DND-41 (cell line): ENCODE measurements at regions not wholly inside any gene's neighbourhood (a gene's known extent, or its start where the extent isn't known, plus 50 kb on each side); places are given as distances from the start of the nearest gene placed in this dataset.

ENCODE experiments used
- ATAC-seq: fragments of 200-7000 bp; cut with Tn5 transposase; 3 replicates; pipeline ENCODE4 v1.9.1; 2021; ENCODE audit warnings: low read depth; ENCODE audit not compliant: insufficient read depth
- DNase-seq: peaks from one replicate; pipeline ENCODE4 v3.0.0-alpha.2; 2020
- H2AFZ ChIP-seq: 2 replicates; pipeline ENCODE4 v1.6.0; 2012; ENCODE audit warnings: low read depth, low read length
- H3K27ac ChIP-seq: 2 replicates; pipeline ENCODE4 v1.5.1; 2012; ENCODE audit warnings: low read length, inconsistent platforms
- H3K27me3 ChIP-seq: fragments of 200-600 bp; sonication (generic); 2 replicates; pipeline ENCODE4 v1.6.0; 2012; ENCODE audit warnings: low read length, mild to moderate bottlenecking, inconsistent platforms; ENCODE audit not compliant: insufficient read depth, poor library complexity
- H3K36me3 ChIP-seq: 2 replicates; pipeline ENCODE4 v1.5.1; 2012; ENCODE audit warnings: low read length, inconsistent platforms; ENCODE audit not compliant: insufficient read depth
- H3K4me1 ChIP-seq: 2 replicates; pipeline ENCODE4 v1.5.1; 2012; ENCODE audit warnings: mild to moderate bottlenecking, low read length; ENCODE audit not compliant: insufficient read depth
- H3K4me2 ChIP-seq: 2 replicates; pipeline ENCODE4 v1.6.0; 2012; ENCODE audit warnings: mild to moderate bottlenecking, moderate library complexity, low read length, inconsistent platforms; ENCODE audit not compliant: insufficient read depth
- H3K4me3 ChIP-seq, 2 experiments: fragments of 200-600 bp in 1 of 2; shearing (Covaris generic) in 1 of 2; 2 replicates each; pipeline ENCODE4 v1.5.1; 2012 to 2016; ENCODE audit warnings: inconsistent platforms in 2 of 2, low read length in 2 of 2, mild to moderate bottlenecking in 2 of 2, low read depth in 1 of 2, moderate library complexity in 1 of 2
- H3K79me2 ChIP-seq: 2 replicates; pipeline ENCODE4 v1.6.0; 2012; ENCODE audit warnings: low read length, inconsistent platforms; ENCODE audit not compliant: insufficient read depth
- H3K9ac ChIP-seq: 2 replicates; pipeline ENCODE4 v1.6.0; 2012; ENCODE audit warnings: low read depth, mild to moderate bottlenecking, inconsistent platforms, low read length, moderate library complexity
- H3K9me3 ChIP-seq: 2 replicates; pipeline ENCODE4 v1.5.1; 2012; ENCODE audit warnings: low read length, moderate library complexity, mild to moderate bottlenecking, inconsistent platforms; ENCODE audit not compliant: insufficient read depth, severe bottlenecking
- H4K20me1 ChIP-seq: 2 replicates; pipeline ENCODE4 v1.6.0; 2012; ENCODE audit warnings: low read length; ENCODE audit not compliant: insufficient read depth
- EZH2 ChIP-seq: IDR thresholded peaks from 3 replicates; pipeline ENCODE4 v1.6.1; 2012; ENCODE audit warnings: borderline replicate concordance, low read depth, mild to moderate bottlenecking, moderate library complexity, low read length, inconsistent platforms; ENCODE audit not compliant: severe bottlenecking
- TF ChIP-seq, protein P1 (sequence below): IDR thresholded peaks from 2 replicates; pipeline ENCODE4 v1.5.1; 2012; ENCODE audit warnings: borderline replicate concordance, low read length, moderate library complexity, mild to moderate bottlenecking; ENCODE audit not compliant: poor library complexity, severe bottlenecking; ENCODE audit errors: extremely low read depth

DNA sequence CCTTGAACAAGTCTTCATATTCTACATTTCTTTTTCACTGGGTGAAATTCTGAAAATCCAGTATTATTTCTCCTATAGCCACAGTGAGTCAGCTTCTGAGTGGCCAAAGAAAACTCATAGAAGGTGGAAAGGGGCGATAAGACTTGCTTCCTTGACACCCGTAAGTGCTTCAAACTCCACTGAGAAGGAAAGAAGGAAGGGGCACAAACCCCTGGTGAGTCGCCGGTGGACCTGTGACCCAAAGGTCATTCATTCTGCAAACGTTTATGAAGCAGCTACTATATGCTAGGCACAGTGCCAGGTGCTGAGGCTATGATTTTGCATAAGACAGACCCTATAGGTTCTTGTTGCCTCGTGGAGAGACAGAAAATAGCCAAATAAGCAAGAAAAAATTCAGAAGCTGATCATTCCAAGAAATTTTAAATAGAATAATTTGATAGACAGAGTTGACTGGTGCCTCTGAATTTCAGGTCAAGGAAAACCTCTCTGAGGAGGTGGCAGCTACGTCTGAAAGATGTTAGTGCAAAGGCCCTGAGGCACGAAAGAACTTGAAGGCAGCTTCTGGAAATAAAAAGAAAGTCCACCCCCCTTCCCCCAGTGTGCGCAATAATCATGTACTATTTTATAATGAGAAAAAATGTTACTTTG lies 118.2 kb downstream of the CD24 start:
- Histone ChIP-seq H3K9ac (no peak overlapping the region), H3K4me1 (no peaks in the 10 kb centered on the region), H3K27ac (no peak overlapping the region), H3K79me2 (no peaks in the 10 kb centered on the region), H3K9me3 (peaks cover 14% of the 10 kb centered on the region), H3K27me3 (no peaks in the 10 kb centered on the region), H3K36me3 (no peaks in the 10 kb centered on the region), H4K20me1 (no peaks in the 10 kb centered on the region), H3K4me3 (no peak overlapping the region), H3K4me2 (no peak overlapping the region), H2AFZ (no peak overlapping the region)
- TF ChIP-seq EZH2 = no peak
- TF ChIP-seq, protein P1, sequence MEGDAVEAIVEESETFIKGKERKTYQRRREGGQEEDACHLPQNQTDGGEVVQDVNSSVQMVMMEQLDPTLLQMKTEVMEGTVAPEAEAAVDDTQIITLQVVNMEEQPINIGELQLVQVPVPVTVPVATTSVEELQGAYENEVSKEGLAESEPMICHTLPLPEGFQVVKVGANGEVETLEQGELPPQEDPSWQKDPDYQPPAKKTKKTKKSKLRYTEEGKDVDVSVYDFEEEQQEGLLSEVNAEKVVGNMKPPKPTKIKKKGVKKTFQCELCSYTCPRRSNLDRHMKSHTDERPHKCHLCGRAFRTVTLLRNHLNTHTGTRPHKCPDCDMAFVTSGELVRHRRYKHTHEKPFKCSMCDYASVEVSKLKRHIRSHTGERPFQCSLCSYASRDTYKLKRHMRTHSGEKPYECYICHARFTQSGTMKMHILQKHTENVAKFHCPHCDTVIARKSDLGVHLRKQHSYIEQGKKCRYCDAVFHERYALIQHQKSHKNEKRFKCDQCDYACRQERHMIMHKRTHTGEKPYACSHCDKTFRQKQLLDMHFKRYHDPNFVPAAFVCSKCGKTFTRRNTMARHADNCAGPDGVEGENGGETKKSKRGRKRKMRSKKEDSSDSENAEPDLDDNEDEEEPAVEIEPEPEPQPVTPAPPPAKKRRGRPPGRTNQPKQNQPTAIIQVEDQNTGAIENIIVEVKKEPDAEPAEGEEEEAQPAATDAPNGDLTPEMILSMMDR = no peak
- ATAC-seq = no peak
- no peak for DNase-seq

DNA sequence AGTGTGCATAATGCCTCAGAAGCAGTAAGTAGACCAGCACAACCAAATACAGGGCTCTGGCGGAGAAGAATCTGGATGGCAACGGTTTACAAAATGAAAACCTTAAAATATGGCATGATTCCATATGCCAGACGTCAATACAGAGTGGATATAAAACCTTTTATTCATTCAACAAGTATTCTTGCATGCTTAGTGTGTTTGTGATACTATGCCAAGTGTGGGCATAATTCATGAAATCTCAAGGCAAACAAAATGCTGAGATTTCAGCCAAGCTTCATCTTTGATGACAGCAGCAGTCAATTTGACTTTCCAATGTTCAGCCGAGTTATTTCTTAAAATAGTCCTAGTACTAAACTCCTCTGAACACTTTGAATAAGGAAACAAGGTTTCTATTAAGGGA lies 119.4 kb downstream of the CD24 start:
- no peaks in the 10 kb centered on the region for H3K79me2 ChIP-seq
- H3K4me2 ChIP-seq = no peak overlapping the region
- no peak overlapping the region for H3K9ac ChIP-seq
- H3K9me3 ChIP-seq = peaks cover 5% of the 10 kb centered on the region
- no peak overlapping the region for H3K27ac ChIP-seq
- no peak overlapping the region for H2AFZ ChIP-seq
- no peak for DNase-seq
- H3K36me3 ChIP-seq = no peaks in the 10 kb centered on the region
- no peaks in the 10 kb centered on the region for H4K20me1 ChIP-seq
- H3K4me3 ChIP-seq = no peak overlapping the region
- H3K27me3 ChIP-seq = no peaks in the 10 kb centered on the region
- H3K4me1 ChIP-seq = no peaks in the 10 kb centered on the region
- TF ChIP-seq EZH2 = no peak
- TF ChIP-seq, protein P1 = no peak
- ATAC-seq = no peak

DNA sequence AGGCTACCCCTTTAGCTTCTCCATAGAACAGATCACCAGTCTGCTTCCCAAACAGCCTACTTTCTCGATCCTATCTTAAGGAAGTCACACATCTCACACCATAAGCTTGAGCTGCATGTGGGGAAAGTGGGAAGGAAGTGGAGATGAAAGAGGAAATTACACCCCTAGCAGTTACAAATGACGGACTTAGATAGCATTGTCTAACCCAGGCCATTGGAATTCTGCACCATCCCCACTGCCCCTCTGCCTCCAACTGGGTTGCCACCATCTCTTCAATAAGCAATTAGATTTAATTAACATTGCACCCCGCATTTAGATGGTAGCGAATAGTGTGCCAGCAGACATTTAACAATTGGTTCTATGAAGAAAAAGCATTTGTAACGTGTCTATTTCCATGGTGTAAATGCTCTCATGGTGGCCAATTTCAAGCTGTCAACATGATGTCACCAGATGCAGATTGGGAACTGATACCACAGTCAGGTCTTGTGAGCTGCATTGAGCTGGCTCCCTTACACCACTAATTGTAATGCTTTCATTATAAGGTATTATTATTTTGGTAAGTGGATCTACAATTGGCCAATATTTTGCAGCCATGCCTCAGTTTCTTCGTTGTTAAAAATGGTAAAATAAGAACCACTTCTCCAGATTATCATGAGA lies 124.7 kb downstream of the CD24 start:
- Histone ChIP-seq H3K27ac (no peak overlapping the region), H3K79me2 (no peaks in the 10 kb centered on the region), H3K27me3 (no peaks in the 10 kb centered on the region), H2AFZ (no peak overlapping the region), H3K36me3 (no peaks in the 10 kb centered on the region), H3K4me1 (no peaks in the 10 kb centered on the region), H3K4me3 (no peak overlapping the region), H4K20me1 (no peaks in the 10 kb centered on the region), H3K9ac (no peak overlapping the region), H3K9me3 (peaks cover 5% of the 10 kb centered on the region), H3K4me2 (no peak overlapping the region)
- ATAC-seq (no peak), DNase-seq (no peak)
- TF ChIP-seq, protein P1 = no peak
- no peak for TF ChIP-seq EZH2
